ENCODE measurements at regions not wholly inside any gene's neighbourhood (a gene's known extent, or its start where the extent isn't known, plus 50 kb on each side); places are given as distances from the start of the nearest gene placed in this dataset.

GRCh38 chr6:40162074-40162473 is 227.8 kb upstream of the MOCS1 start:
- DNase-seq, result no peak
- no peak overlapping the region for H3K27ac ChIP-seq
- H3K4me3 ChIP-seq, result no peak overlapping the region
- no peaks in the 10 kb centered on the region for H3K36me3 ChIP-seq
- H3K4me1 ChIP-seq, result no peaks in the 10 kb centered on the region
- no peaks in the 10 kb centered on the region for H3K9me3 ChIP-seq
- intact Hi-C loops (cut with DNase I), result no loop called here
- WGBS, 2 donors, result 80 to 82% methylated on average over 5 of the region's 5 CpGs
- TF ChIP-seq POLR2A (IDR thresholded peaks at IDR 0.05) (no peak), CTCF (IDR thresholded peaks at IDR 0.05) (no peak), EP300 (IDR thresholded peaks at IDR 0.05) (no peak), POLR2AphosphoS5 (IDR thresholded peaks at IDR 0.05) (no peak)
- H3K27me3 ChIP-seq, result no peaks in the 10 kb centered on the region

GRCh38 chr6:40160826-40161225 is 226.6 kb upstream of the MOCS1 start:
- no peak for DNase-seq
- no peaks in the 10 kb centered on the region for H3K4me1 ChIP-seq
- no peaks in the 10 kb centered on the region for H3K27me3 ChIP-seq
- H3K4me3 ChIP-seq, result no peak overlapping the region
- WGBS, 2 donors, result 78 to 87% methylated on average over 3 of the region's 3 CpGs
- no peaks in the 10 kb centered on the region for H3K36me3 ChIP-seq
- H3K27ac ChIP-seq, result no peak overlapping the region
- no peaks in the 10 kb centered on the region for H3K9me3 ChIP-seq
- intact Hi-C loops (cut with DNase I), result no loop called here
- no peak for TF ChIP-seq POLR2AphosphoS5 (IDR thresholded peaks at IDR 0.05)
- TF ChIP-seq POLR2A (IDR thresholded peaks at IDR 0.05), result no peak
- no peak for TF ChIP-seq EP300 (IDR thresholded peaks at IDR 0.05)
- no peak for TF ChIP-seq CTCF (IDR thresholded peaks at IDR 0.05)

- H3K4me1 ChIP-seq, result no peaks in the 10 kb centered on the region
- WGBS, 2 donors, result 74 to 86% methylated on average over 2 of the region's 2 CpGs
- no peak for TF ChIP-seq POLR2A (IDR thresholded peaks at IDR 0.05)
- no peak for TF ChIP-seq EP300 (IDR thresholded peaks at IDR 0.05)
- no peak for TF ChIP-seq POLR2AphosphoS5 (IDR thresholded peaks at IDR 0.05)
- TF ChIP-seq CTCF (IDR thresholded peaks at IDR 0.05), result no peak
Observed at GRCh38 chr6:40159865-40160264, 225.6 kb upstream of the MOCS1 start.

DNA sequence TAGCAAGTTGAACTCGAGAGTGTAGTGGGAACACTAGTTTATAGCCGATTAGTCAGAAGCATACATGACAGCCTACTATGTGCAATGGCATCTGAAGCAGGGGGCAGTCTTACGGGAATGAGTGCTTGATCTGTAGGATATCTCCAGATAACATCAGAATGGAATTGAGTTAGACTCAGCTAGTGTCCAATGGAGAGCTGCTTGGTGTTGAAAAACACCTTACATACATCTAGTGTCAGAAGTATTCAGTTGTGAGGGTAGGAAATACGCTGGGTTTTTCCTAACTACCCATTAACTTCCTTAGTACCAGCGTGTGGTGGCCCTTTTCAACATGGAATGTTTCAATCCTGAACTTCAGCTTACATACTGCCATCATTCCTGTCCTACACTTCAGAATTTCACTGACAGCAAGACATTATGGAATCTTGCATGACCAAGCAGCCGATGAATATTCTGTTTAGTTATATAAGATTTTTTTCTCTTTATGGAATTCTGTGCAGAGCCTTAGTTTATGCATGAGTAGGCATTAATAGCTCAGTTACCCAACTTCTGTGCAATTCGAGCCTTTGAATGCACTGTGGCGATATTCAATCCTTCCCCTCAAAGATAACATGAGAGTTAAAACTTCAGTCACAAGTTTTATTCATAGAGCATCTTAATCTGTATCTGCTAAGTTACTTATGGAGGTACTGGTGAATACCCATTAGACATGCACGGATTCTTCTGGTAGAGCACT is 218.6 kb upstream of the MOCS1 start:
- Histone ChIP-seq H3K27me3 (no peaks in the 10 kb centered on the region), H3K4me3 (no peak overlapping the region), H3K36me3 (no peaks in the 10 kb centered on the region), H3K9me3 (no peaks in the 10 kb centered on the region), H3K4me1 (no peaks in the 10 kb centered on the region), H3K27ac (no peak overlapping the region)
- WGBS, 2 donors, result 89% methylated on average over 9 of the region's 9 CpGs
- no peak for DNase-seq
- TF ChIP-seq EP300 (IDR thresholded peaks at IDR 0.05) (no peak), CTCF (IDR thresholded peaks at IDR 0.05) (no peak), POLR2A (IDR thresholded peaks at IDR 0.05) (no peak)
- intact Hi-C loops (cut with DNase I), result no loop called here

More at GRCh38 chr6:40159865-40160264, 225.6 kb upstream of the MOCS1 start:
- no peaks in the 10 kb centered on the region for H3K9me3 ChIP-seq
- intact Hi-C loops (cut with DNase I), result no loop called here
- H3K27ac ChIP-seq, result no peak overlapping the region
- H3K36me3 ChIP-seq, result no peaks in the 10 kb centered on the region
- H3K4me3 ChIP-seq, result no peak overlapping the region
- no peak for DNase-seq
- H3K27me3 ChIP-seq, result no peaks in the 10 kb centered on the region

DNA sequence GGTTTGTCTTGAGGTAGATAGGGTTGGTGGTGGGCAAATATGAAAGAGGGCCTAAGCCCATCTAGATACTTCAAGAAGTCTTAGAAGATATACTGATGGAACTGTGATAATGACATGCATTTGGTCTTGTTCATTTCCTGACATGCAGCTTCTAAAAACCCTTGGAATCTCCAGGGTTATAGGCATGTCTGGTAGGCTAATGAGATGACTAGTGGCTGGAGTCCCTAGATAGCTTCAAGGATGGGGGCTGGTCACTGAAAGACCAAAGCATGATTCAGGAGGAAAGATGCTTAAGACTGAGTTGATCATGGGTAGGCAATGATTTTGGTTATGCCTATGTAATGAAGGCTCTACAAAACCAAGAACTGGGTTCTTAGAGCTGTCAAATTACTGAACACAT is 217.9 kb upstream of the MOCS1 start:
- TF ChIP-seq POLR2AphosphoS5 (IDR thresholded peaks at IDR 0.05), result no peak
- TF ChIP-seq POLR2A (IDR thresholded peaks at IDR 0.05), result no peak
- no peak for TF ChIP-seq EP300 (IDR thresholded peaks at IDR 0.05)
- no peak for TF ChIP-seq CTCF (IDR thresholded peaks at IDR 0.05)
- Histone ChIP-seq H3K27ac (no peak overlapping the region), H3K4me1 (no peaks in the 10 kb centered on the region), H3K4me3 (no peak overlapping the region), H3K9me3 (no peaks in the 10 kb centered on the region), H3K27me3 (no peaks in the 10 kb centered on the region), H3K36me3 (no peaks in the 10 kb centered on the region)
- intact Hi-C loops (cut with DNase I), result no loop called here
- DNase-seq, result no peak

Measured in sigmoid colon (tissue), 6 donors.